T-cell (primary cell): ENCODE measurements at regions not wholly inside any gene's neighbourhood (a gene's known extent, or its start where the extent isn't known, plus 50 kb on each side); places are given as distances from the start of the nearest gene placed in this dataset.

Experiments
- ATAC-seq, 4 experiments: fragments of 200-7000 bp in 3 of 4; fragments of 150-1000 bp in 1 of 4; cut with Tn5 transposase; replicated peaks in 1 of 4; 1 replicate in 3 of 4; 2 replicates in 1 of 4; pipeline ENCODE4 v1.10.0; 2021; ENCODE audit warnings: moderate library complexity in 3 of 4, mild to moderate bottlenecking in 2 of 4, moderate number of reproducible peaks in 1 of 4
- CTCF ChIA-PET, 2 donors: fragments of 300-600 bp; sonication (Branson Sonifier 250); formaldehyde crosslinking; loops; one replicate each; lab custom pipeline; 2022; ENCODE audit warnings: antibody characterized with exemption in 2 of 2; lab: Charles Lee
- POLR2A ChIA-PET, 2 donors: fragments of 300-600 bp; sonication (Branson Sonifier 250); formaldehyde crosslinking; loops; one replicate each; lab custom pipeline; 2022; ENCODE audit warnings: antibody characterized with exemption in 2 of 2; lab: Charles Lee
- DNase-seq, 35 experiments: peaks; one replicate each; pipeline versions ENCODE4 v3.0.0 to v3.0.0-alpha.2; 2013 to 2023
- H3K27ac ChIP-seq: one replicate; pipeline ENCODE4 v1.5.1; 2013; ENCODE audit warnings: low read length
- H3K27me3 ChIP-seq, 2 experiments: replicated peaks in 1 of 2; 1 replicate in 1 of 2; 2 replicates in 1 of 2; pipeline versions ENCODE4 v1.6.1 to v1.7.0; 2013; ENCODE audit warnings: low read length in 1 of 2, mixed read lengths in 1 of 2; ENCODE audit not compliant: control insufficient read depth in 2 of 2, insufficient read depth in 2 of 2; ENCODE audit errors: extremely low read depth in 1 of 2
- H3K36me3 ChIP-seq, 2 donors: 1 replicate in 1 of 2; 2 replicates in 1 of 2; pipeline versions ENCODE4 v1.6.1 to v1.7.0; 2013; ENCODE audit warnings: low read length in 1 of 2; ENCODE audit not compliant: control insufficient read depth in 2 of 2, insufficient read depth in 1 of 2; ENCODE audit errors: extremely low read depth in 1 of 2
- H3K4me1 ChIP-seq, 2 experiments: 1 replicate in 1 of 2; 2 replicates in 1 of 2; pipeline versions ENCODE4 v1.6.1 to v1.7.0; 2013; ENCODE audit warnings: low read length in 2 of 2, mixed read lengths in 1 of 2; ENCODE audit not compliant: insufficient read depth in 2 of 2, control insufficient read depth in 1 of 2; ENCODE audit errors: extremely low read depth in 1 of 2
- H3K4me3 ChIP-seq, 2 donors: 1 replicate in 1 of 2; 2 replicates in 1 of 2; pipeline versions ENCODE4 v1.5.1 to v1.7.0; 2013; ENCODE audit warnings: mild to moderate bottlenecking in 2 of 2, low read length in 1 of 2, moderate library complexity in 1 of 2; ENCODE audit not compliant: control insufficient read depth in 1 of 2; ENCODE audit errors: extremely low read depth in 1 of 2
- H3K9me3 ChIP-seq: 2 replicates; pipeline ENCODE4 v1.7.0; 2013
- H3K27ac Mint-ChIP-seq, 2 donors: one replicate each; pipeline ENCODE4 v1.8.0; 2020 to 2021; ENCODE audit warnings: mild to moderate bottlenecking in 2 of 2, mixed read lengths in 2 of 2
- H3K27me3 Mint-ChIP-seq, 2 donors: one replicate each; pipeline ENCODE4 v1.8.0; 2021 to 2022; ENCODE audit warnings: mixed read lengths in 2 of 2
- H3K36me3 Mint-ChIP-seq: one replicate; pipeline ENCODE4 v1.8.0; 2021; ENCODE audit warnings: mixed read lengths
- H3K4me1 Mint-ChIP-seq, 3 donors: one replicate each; pipeline ENCODE4 v1.8.0; 2020 to 2022; ENCODE audit warnings: mixed read lengths in 3 of 3, mild to moderate bottlenecking in 1 of 3
- H3K4me3 Mint-ChIP-seq, 3 donors: one replicate each; pipeline ENCODE4 v1.8.0; 2020 to 2022; ENCODE audit warnings: mild to moderate bottlenecking in 3 of 3, mixed read lengths in 3 of 3, moderate library complexity in 3 of 3
- H3K9me3 Mint-ChIP-seq, 3 donors: one replicate each; pipeline ENCODE4 v1.8.0; 2020 to 2022; ENCODE audit warnings: mixed read lengths in 3 of 3
- WGBS: methylation state at CpG from one replicate; pipeline ENCODE4 v1.1.5; 2013; ENCODE audit warnings: missing lambda C conversion rate; ENCODE audit not compliant: insufficient coverage; 5-methylcytosine and 5-hydroxymethylcytosine counted together

DNA sequence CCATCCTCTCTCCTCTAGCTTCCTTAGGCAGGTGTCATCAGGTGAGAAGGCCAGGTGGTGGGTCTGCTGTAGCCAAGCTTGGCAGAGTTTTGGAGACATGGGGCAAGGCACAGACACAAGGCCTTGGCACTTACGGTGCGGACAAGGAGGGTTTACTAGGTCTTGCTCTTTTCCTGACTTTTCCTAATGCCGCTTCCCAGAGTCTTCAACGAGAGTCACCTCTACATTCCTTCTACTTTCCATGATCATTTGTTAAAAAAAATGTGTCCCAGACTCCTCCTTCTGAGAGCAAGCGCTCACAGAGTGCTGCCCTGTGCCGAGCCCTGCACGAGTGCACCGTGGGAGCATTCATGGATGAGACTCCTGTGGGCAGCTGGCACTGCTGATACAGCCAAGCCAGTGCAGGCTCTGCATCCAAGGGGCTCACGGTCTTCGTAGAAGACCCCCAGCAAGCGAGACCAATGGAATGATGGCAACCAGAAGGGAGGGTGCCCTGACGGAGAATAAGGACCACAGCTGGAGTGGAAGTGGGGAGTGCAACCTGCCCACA lies 243.0 kb upstream of the MKI67 start:
- H3K4me1 Mint-ChIP-seq, result peaks cover 0 to 3% (median 0%) of the 10 kb centered on the region in 3 donors
- H3K36me3 ChIP-seq, result no peaks in the 10 kb centered on the region
- CTCF ChIA-PET, result no interaction called here
- no peak overlapping the region for H3K27ac Mint-ChIP-seq
- H3K27me3 ChIP-seq, result no peaks in the 10 kb centered on the region
- DNase-seq (no peak), ATAC-seq (no peak)
- no peaks in the 10 kb centered on the region for H3K9me3 Mint-ChIP-seq
- no peak overlapping the region for H3K4me3 ChIP-seq
- H3K9me3 ChIP-seq, result no peaks in the 10 kb centered on the region
- H3K27ac ChIP-seq, result no peak overlapping the region
- WGBS, result 82% methylated on average over 9 of the region's 12 CpGs
- peaks cover 3 to 12% of the 10 kb centered on the region in 2 donors for H3K27me3 Mint-ChIP-seq
- no peaks in the 10 kb centered on the region for H3K4me1 ChIP-seq
- H3K4me3 Mint-ChIP-seq, result no peak overlapping the region
- H3K36me3 Mint-ChIP-seq, result no peaks in the 10 kb centered on the region
- POLR2A ChIA-PET, result no interaction called here

DNA sequence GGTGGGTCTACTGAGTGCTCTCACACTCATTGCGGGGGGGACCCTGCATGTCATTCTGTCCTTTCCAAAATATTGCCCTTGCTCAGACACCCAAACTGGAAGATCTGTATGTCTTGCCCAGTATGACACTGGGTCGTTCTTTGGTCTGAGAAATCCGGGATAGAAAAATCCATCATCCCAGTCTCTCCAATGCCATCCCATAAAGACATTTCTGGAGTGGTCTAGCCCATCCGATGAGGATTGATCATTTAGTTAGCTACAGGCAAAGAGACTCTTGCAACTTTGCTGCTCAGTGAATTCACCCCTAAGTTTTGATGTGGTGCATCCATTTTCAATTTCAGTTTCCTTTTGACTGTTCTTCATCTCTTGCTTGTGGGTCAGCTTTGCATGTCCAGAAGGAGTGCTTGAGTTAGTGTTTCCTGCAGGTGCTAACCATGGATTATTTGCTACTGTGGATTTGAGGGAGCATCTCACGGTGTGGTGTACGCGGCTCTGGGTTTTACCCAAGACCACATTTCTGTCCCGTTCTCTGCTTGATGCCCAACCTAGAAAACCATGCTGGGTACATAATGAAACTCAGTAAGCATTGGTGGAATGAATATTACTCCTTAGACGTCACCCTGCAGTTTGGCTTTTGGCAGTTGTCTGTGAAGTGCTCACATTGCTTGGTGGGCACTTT lies 247.0 kb upstream of the MKI67 start:
- Histone ChIP-seq H3K4me3 (no peak overlapping the region), H3K36me3 (no peaks in the 10 kb centered on the region), H3K27ac (no peak overlapping the region), H3K27me3 (peaks cover 0 to 14% of the 10 kb centered on the region in 2 experiments), H3K4me1 (no peaks in the 10 kb centered on the region), H3K9me3 (no peaks in the 10 kb centered on the region)
- ChIA-PET POLR2A (no interaction called here), CTCF (no interaction called here)
- WGBS, result 56% methylated on average over 4 of the region's 9 CpGs
- Mint-ChIP-seq H3K27ac (no peak overlapping the region), H3K9me3 (no peaks in the 10 kb centered on the region), H3K36me3 (no peaks in the 10 kb centered on the region), H3K27me3 (peaks cover 5 to 10% of the 10 kb centered on the region in 2 donors), H3K4me1 (peaks cover 0 to 3% (median 0%) of the 10 kb centered on the region in 3 donors), H3K4me3 (no peak overlapping the region)
- ATAC-seq (no peak), DNase-seq (no peak)

DNA sequence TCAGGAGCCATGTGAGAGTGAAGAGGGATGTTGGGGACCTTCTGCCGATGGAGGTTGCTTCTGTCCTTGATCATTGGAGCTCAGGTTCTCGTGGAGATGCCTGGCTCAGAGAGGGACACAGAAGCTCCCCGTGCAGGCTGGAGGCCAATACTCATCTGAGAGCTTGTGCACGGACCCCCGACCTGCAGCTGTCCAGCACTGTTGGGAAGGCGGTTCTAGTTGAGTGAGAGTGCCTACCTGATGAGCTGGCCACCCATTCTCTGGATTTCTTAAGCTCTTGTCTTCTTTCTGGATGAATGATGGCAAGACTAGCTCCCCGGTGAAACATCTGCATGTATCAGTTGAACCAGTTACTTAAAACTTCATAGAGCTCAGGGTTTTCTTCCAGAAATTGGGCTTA lies 247.6 kb upstream of the MKI67 start:
- Histone ChIP-seq H3K27ac (no peak overlapping the region), H3K4me1 (no peaks in the 10 kb centered on the region), H3K9me3 (no peaks in the 10 kb centered on the region), H3K36me3 (no peaks in the 10 kb centered on the region), H3K27me3 (peaks cover 0 to 15% of the 10 kb centered on the region in 2 experiments), H3K4me3 (no peak overlapping the region)
- DNase-seq (no peak), ATAC-seq (no peak)
- POLR2A ChIA-PET, result no interaction called here
- Mint-ChIP-seq H3K4me1 (peaks cover 0 to 3% (median 0%) of the 10 kb centered on the region in 3 donors), H3K4me3 (no peak overlapping the region), H3K27me3 (peaks cover 5 to 13% of the 10 kb centered on the region in 2 donors), H3K9me3 (no peaks in the 10 kb centered on the region), H3K27ac (no peak overlapping the region), H3K36me3 (no peaks in the 10 kb centered on the region)
- WGBS, result 76% methylated on average over 7 of the region's 7 CpGs
- CTCF ChIA-PET, result interaction anchor here in 1 of 2 donors (0.5 kb wide), 1 partner anchor 936 kb away, joined by 6 read pairs; no protein-coding TSS in a partner anchor

DNA sequence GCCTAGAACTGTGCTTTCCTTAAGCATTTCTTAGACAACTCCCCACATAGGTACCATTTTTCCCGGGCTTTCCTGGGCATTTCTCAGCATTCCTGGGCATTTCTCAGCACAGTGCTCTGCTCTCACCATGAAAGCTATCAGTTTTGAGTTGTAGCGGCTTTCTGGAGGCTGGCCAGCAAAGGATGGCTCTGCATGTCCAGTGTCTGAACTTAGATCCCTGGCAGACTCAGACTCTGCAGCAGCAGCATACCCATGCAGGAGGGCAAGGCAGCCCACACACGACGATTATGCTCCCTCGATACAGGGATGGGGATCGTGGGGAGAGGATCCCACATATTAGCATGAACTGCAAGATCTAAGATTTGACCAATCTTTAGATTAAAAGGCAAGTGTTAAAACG lies 248.9 kb upstream of the MKI67 start:
- Mint-ChIP-seq H3K4me3 (no peak overlapping the region), H3K27me3 (peaks cover 9 to 20% of the 10 kb centered on the region in 2 donors), H3K36me3 (no peaks in the 10 kb centered on the region), H3K4me1 (peaks cover 0 to 3% (median 0%) of the 10 kb centered on the region in 3 donors), H3K9me3 (no peaks in the 10 kb centered on the region), H3K27ac (no peak overlapping the region)
- H3K9me3 ChIP-seq, result no peaks in the 10 kb centered on the region
- ChIA-PET POLR2A (no interaction called here), CTCF (interaction anchor here in 1 of 2 donors (0.6 kb wide), 1 partner anchor 558 kb away, joined by 3 read pairs; no protein-coding TSS in a partner anchor)
- ATAC-seq (no peak), DNase-seq (no peak)
- H3K27me3 ChIP-seq, result peaks cover 0 to 18% of the 10 kb centered on the region in 2 experiments
- no peak overlapping the region for H3K27ac ChIP-seq
- H3K4me1 ChIP-seq, result no peaks in the 10 kb centered on the region
- no peaks in the 10 kb centered on the region for H3K36me3 ChIP-seq
- no peak overlapping the region for H3K4me3 ChIP-seq
- WGBS, result 66% methylated on average over 7 of the region's 7 CpGs

DNA sequence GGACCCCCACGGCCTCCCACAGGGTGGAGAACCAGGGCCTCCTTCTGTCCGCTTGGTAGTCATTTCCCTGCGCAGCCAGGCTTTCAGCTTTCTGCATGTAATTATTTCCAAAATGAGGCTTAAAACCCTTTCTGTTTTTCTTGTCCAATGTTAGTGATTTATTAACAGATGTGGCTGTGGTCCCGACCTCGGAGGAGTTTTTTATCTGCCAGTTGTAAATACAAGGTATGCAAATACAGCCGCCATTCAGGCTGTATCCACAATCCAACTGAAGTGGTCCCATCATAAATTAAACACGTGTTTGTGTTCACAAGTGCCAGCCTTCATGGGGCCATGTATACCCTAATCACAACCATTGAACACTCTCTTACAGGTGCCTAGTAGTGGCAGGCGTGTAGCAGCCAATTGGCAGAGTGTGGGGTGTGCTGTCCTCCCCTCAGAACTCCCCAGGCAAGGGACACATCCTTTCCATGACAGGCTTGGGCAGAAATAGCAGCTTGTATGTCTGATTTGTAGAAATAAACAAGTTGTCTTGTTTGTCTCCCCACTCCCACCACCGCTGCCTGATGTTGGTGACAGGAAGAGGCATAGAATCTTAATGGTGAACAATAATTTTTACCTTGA lies 251.3 kb upstream of the MKI67 start:
- no peaks in the 10 kb centered on the region for H3K9me3 ChIP-seq
- peaks cover 0 to 2% (median 0%) of the 10 kb centered on the region in 3 donors for H3K9me3 Mint-ChIP-seq
- DNase-seq (no peak), ATAC-seq (no peak)
- H3K4me1 Mint-ChIP-seq, result peaks cover 0 to 3% (median 0%) of the 10 kb centered on the region in 3 donors
- no peak overlapping the region for H3K4me3 Mint-ChIP-seq
- H3K4me1 ChIP-seq, result no peaks in the 10 kb centered on the region
- H3K27ac ChIP-seq, result no peak overlapping the region
- H3K27me3 Mint-ChIP-seq, result peaks cover 9 to 24% of the 10 kb centered on the region in 2 donors
- H3K4me3 ChIP-seq, result no peak overlapping the region
- WGBS, result 75% methylated on average over 5 of the region's 9 CpGs
- H3K36me3 ChIP-seq, result no peaks in the 10 kb centered on the region
- H3K27me3 ChIP-seq, result peaks cover 0 to 21% of the 10 kb centered on the region in 2 experiments
- H3K27ac Mint-ChIP-seq, result no peak overlapping the region
- POLR2A ChIA-PET, result no interaction called here
- no peaks in the 10 kb centered on the region for H3K36me3 Mint-ChIP-seq
- CTCF ChIA-PET, result no interaction called here

DNA sequence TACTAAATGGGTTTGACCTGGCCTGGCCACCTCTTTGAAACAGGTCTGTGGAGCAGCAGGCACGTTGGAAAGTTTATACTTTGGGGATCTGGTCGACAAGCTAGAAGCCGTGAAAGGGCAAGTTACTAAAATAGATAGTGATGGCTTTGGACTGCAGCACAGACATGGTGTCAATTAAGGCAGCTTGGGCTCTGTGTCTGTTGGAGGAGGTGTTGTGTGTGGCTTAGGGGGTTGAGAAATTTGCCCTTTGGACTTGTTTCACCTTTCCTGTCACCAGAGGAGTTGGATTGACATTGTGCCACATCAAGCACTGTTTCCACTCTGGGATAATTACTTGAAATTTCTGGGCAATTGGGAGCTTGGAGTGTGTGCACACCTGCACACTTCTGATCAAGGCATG lies 251.8 kb upstream of the MKI67 start:
- Mint-ChIP-seq H3K4me1 (peaks cover 0 to 3% (median 0%) of the 10 kb centered on the region in 3 donors), H3K4me3 (no peak overlapping the region), H3K27me3 (peaks cover 9 to 24% of the 10 kb centered on the region in 2 donors), H3K36me3 (no peaks in the 10 kb centered on the region), H3K27ac (no peak overlapping the region), H3K9me3 (peaks cover 0 to 2% (median 0%) of the 10 kb centered on the region in 3 donors)
- ChIA-PET CTCF (no interaction called here), POLR2A (no interaction called here)
- no peak for DNase-seq
- H3K9me3 ChIP-seq, result no peaks in the 10 kb centered on the region
- H3K27ac ChIP-seq, result no peak overlapping the region
- H3K4me1 ChIP-seq, result no peaks in the 10 kb centered on the region
- peaks cover 0 to 21% of the 10 kb centered on the region in 2 experiments for H3K27me3 ChIP-seq
- 58% methylated on average over 3 of the region's 3 CpGs for WGBS
- ATAC-seq, result no peak
- H3K36me3 ChIP-seq, result no peaks in the 10 kb centered on the region
- no peak overlapping the region for H3K4me3 ChIP-seq
